CD14-positive monocyte (primary cell): ENCODE measurements at regions not wholly inside any gene's neighbourhood (a gene's known extent, or its start where the extent isn't known, plus 50 kb on each side); places are given as distances from the start of the nearest gene placed in this dataset.

Experiments
- DNase-seq, 3 donors: peaks; one replicate each; pipeline ENCODE4 v3.0.0-alpha.2; 2011 to 2022
- H2AFZ ChIP-seq: 2 replicates; pipeline ENCODE4 v1.6.0; 2012; ENCODE audit warnings: mild to moderate bottlenecking, low read depth, low read length, inconsistent platforms; ENCODE audit not compliant: insufficient read depth, poor library complexity, severe bottlenecking
- H3K27ac ChIP-seq, 2 donors: 1 replicate in 1 of 2; 2 replicates in 1 of 2; pipeline ENCODE4 v1.5.1; 2012 to 2013; ENCODE audit warnings: low read length in 2 of 2, control low read depth in 1 of 2, inconsistent platforms in 1 of 2, low read depth in 1 of 2, mild to moderate bottlenecking in 1 of 2
- H3K27me3 ChIP-seq, 2 donors: one replicate each; pipeline versions ENCODE4 v1.6.0 to v1.6.1; 2011 to 2013; ENCODE audit warnings: low read length in 2 of 2; ENCODE audit not compliant: control insufficient read depth in 2 of 2, insufficient read depth in 2 of 2
- H3K36me3 ChIP-seq, 2 donors: replicated peaks in 1 of 2; 1 replicate in 1 of 2; 2 replicates in 1 of 2; pipeline versions ENCODE4 v1.5.1 to v1.6.1; 2012 to 2013; ENCODE audit warnings: low read length in 2 of 2, control low read depth in 1 of 2, inconsistent platforms in 1 of 2, mild to moderate bottlenecking in 1 of 2; ENCODE audit not compliant: insufficient read depth in 2 of 2, control insufficient read depth in 1 of 2
- H3K4me1 ChIP-seq, 2 donors: 1 replicate in 1 of 2; 2 replicates in 1 of 2; pipeline versions ENCODE4 v1.5.1 to v1.6.1; 2012 to 2013; ENCODE audit warnings: low read length in 2 of 2, control low read depth in 1 of 2, inconsistent platforms in 1 of 2, mild to moderate bottlenecking in 1 of 2, moderate library complexity in 1 of 2; ENCODE audit not compliant: insufficient read depth in 2 of 2, control insufficient read depth in 1 of 2
- H3K4me2 ChIP-seq: replicated peaks from 2 replicates; pipeline ENCODE3; 2012; ENCODE audit warnings: low read length, moderate library complexity, mild to moderate bottlenecking; ENCODE audit not compliant: poor library complexity, severe bottlenecking; ENCODE audit errors: extremely low read depth
- H3K4me3 ChIP-seq, 3 experiments: fragments of 200-600 bp in 1 of 3; sonication (generic) in 1 of 3; replicated peaks in 1 of 3; 1 replicate in 2 of 3; 2 replicates in 1 of 3; pipeline ENCODE4 v1.5.1; 2011 to 2013; ENCODE audit warnings: low read length in 3 of 3, mild to moderate bottlenecking in 3 of 3, control low read depth in 2 of 3, low read depth in 2 of 3, inconsistent platforms in 1 of 3, moderate library complexity in 1 of 3
- H3K79me2 ChIP-seq: 2 replicates; pipeline ENCODE4 v1.6.0; 2012; ENCODE audit warnings: mild to moderate bottlenecking, control low read depth, inconsistent platforms, low read length, moderate library complexity; ENCODE audit not compliant: insufficient read depth
- H3K9ac ChIP-seq: 2 replicates; pipeline ENCODE4 v1.6.0; 2017; ENCODE audit warnings: low read length, mild to moderate bottlenecking; ENCODE audit not compliant: insufficient read depth, poor library complexity, severe bottlenecking
- H3K9me3 ChIP-seq, 2 donors: replicated peaks in 1 of 2; 1 replicate in 1 of 2; 2 replicates in 1 of 2; pipeline versions ENCODE4 v1.5.1 to v1.6.1; 2012 to 2013; ENCODE audit warnings: low read length in 2 of 2, control low read depth in 1 of 2; ENCODE audit not compliant: control insufficient read depth in 1 of 2, insufficient read depth in 1 of 2
- H4K20me1 ChIP-seq: 2 replicates; pipeline ENCODE4 v1.6.0; 2012; ENCODE audit warnings: mild to moderate bottlenecking, low read length, control low read depth, moderate library complexity; ENCODE audit not compliant: insufficient read depth
- H3K27ac Mint-ChIP-seq, 7 donors: one replicate each; pipeline ENCODE4 v1.8.0; 2020; ENCODE audit warnings: mild to moderate bottlenecking in 7 of 7, mixed read lengths in 7 of 7, moderate library complexity in 6 of 7, inconsistent platforms in 2 of 7
- H3K27me3 Mint-ChIP-seq, 3 donors: one replicate each; pipeline ENCODE4 v1.8.0; 2021 to 2022; ENCODE audit warnings: low read depth in 3 of 3, mild to moderate bottlenecking in 3 of 3, mixed read lengths in 3 of 3, moderate library complexity in 3 of 3, inconsistent platforms in 1 of 3
- H3K36me3 Mint-ChIP-seq, 2 donors: one replicate each; pipeline ENCODE4 v1.8.0; 2020; ENCODE audit warnings: mixed read lengths in 2 of 2, inconsistent platforms in 1 of 2, mild to moderate bottlenecking in 1 of 2
- H3K4me1 Mint-ChIP-seq: one replicate; pipeline ENCODE4 v1.8.0; 2020; ENCODE audit warnings: mild to moderate bottlenecking, mixed read lengths
- H3K4me3 Mint-ChIP-seq, 2 donors: one replicate each; pipeline ENCODE4 v1.8.0; 2020; ENCODE audit warnings: mild to moderate bottlenecking in 2 of 2, mixed read lengths in 2 of 2, moderate library complexity in 1 of 2
- H3K9me3 Mint-ChIP-seq, 7 donors: one replicate each; pipeline ENCODE4 v1.8.0; 2020 to 2022; ENCODE audit warnings: mixed read lengths in 7 of 7, mild to moderate bottlenecking in 6 of 7, moderate library complexity in 6 of 7, inconsistent platforms in 2 of 7
- CTCF ChIP-seq: fragments of 200-600 bp; IDR thresholded peaks from one replicate; pipeline ENCODE4 v1.8.0; 2022; ENCODE audit warnings: antibody characterized with exemption, mild to moderate bottlenecking
- WGBS: methylation state at CpG from one replicate; pipeline ENCODE4 v1.1.5; 2013; ENCODE audit warnings: missing lambda C conversion rate; ENCODE audit not compliant: insufficient coverage; 5-methylcytosine and 5-hydroxymethylcytosine counted together
- intact Hi-C, 2 donors: fragments of 100-400 bp; cut with micrococcal nuclease; formaldehyde crosslinking; loops; one replicate each; pipeline versions ENCODE4 v1.15.0 to v1.15.1; 2023

- H3K79me2 ChIP-seq, result no peaks in the 10 kb centered on the region
- Mint-ChIP-seq H3K9me3 (no peaks in the 10 kb centered on the region), H3K36me3 (no peaks in the 10 kb centered on the region), H3K27me3 (no peaks in the 10 kb centered on the region), H3K4me1 (peaks cover 22% of the 10 kb centered on the region), H3K4me3 (no peak overlapping the region), H3K27ac (no peak overlapping the region)
- H3K27me3 ChIP-seq, result no peaks in the 10 kb centered on the region
- no peak overlapping the region for H3K27ac ChIP-seq
- intact Hi-C loops, result loop anchor here in 1 of 2 donors (5.0 kb wide), 1 partner anchor 49 kb away; no protein-coding TSS in a partner anchor
- H3K4me1 ChIP-seq, result peaks cover 19 to 20% of the 10 kb centered on the region in 2 donors
- no peak overlapping the region for H3K4me2 ChIP-seq
- no peaks in the 10 kb centered on the region for H3K36me3 ChIP-seq
- no peak overlapping the region for H3K9ac ChIP-seq
- no peaks in the 10 kb centered on the region for H4K20me1 ChIP-seq
- DNase-seq, result peak in 1 of 3 donors; percentile 20
- no peak for TF ChIP-seq CTCF
- H2AFZ ChIP-seq, result no peak overlapping the region
- no peak overlapping the region for H3K4me3 ChIP-seq
- whole genome bisulfite sequencing, result 100% methylated on average over 1 of the region's 2 CpGs
- H3K9me3 ChIP-seq, result no peaks in the 10 kb centered on the region
These were observed 603.5 kb upstream of the VRK2 start for GRCh38 chr2:57443086-57443485.

DNA sequence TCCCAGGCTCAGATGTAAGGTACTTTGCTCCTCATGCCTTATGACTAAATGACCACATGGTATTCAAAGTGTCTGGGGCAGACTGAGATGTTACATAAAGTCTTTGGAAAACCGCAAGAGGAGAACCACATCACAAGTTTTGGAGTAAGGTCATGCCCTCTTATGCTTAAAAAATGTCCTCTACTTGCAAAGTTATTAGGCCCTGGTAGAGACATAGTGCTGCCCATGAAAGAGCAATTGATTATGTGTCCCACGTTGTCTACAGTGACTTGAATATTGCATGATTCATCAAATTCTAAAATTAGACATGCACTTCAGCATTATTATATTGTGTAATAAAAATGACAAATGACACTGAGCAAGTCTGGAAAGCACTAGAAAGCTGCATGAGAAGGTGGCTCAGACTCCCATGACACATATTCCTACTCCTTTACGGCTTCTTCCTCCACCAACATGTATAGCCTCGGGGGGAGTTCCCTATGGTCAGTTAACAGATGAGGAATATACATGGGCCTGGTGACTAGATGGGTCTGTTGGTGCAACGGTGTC is 602.6 kb upstream of the VRK2 start:
- Histone ChIP-seq H3K4me3 (no peak overlapping the region), H3K27ac (peak overlapping the region in 1 of 2 donors; percentile 20), H3K4me2 (no peak overlapping the region), H3K36me3 (no peaks in the 10 kb centered on the region), H3K27me3 (no peaks in the 10 kb centered on the region), H2AFZ (no peak overlapping the region), H3K9ac (no peak overlapping the region), H3K4me1 (peaks cover 19 to 20% of the 10 kb centered on the region in 2 donors), H3K79me2 (no peaks in the 10 kb centered on the region), H4K20me1 (no peaks in the 10 kb centered on the region), H3K9me3 (no peaks in the 10 kb centered on the region)
- DNase-seq, result peak; percentile 75 to 98 (median 81)
- Mint-ChIP-seq H3K36me3 (no peaks in the 10 kb centered on the region), H3K27ac (peak overlapping the region; percentile 6 to 91 (median 38)), H3K4me1 (peaks cover 22% of the 10 kb centered on the region), H3K9me3 (no peaks in the 10 kb centered on the region), H3K4me3 (peak overlapping the region in 1 of 2 donors; percentile 48), H3K27me3 (no peaks in the 10 kb centered on the region)
- WGBS, result no CpG with 5 or more reads among the region's 5 CpGs
- TF ChIP-seq CTCF, result no peak
- intact Hi-C loops, result loop anchor here in 1 of 2 donors (5.0 kb wide), 1 partner anchor 48 kb away; no protein-coding TSS in a partner anchor
